ENCODE measurements at regions not wholly inside any gene's neighbourhood (a gene's known extent, or its start where the extent isn't known, plus 50 kb on each side); places are given as distances from the start of the nearest gene placed in this dataset.
A peak's percentile ranks its signal among the peaks of the same experiment; 100 is the strongest.
"Not testable (repeated sequence)": the region's sequence is repeated elsewhere in the genome, so short reads cannot be mapped to it uniquely, and the experiment has no call there.

GRCh38 chr2:137910641-137911040 lies 53.6 kb upstream of the HNMT start:
- Histone ChIP-seq H3F3A (ENCODE audit: insufficient read depth, low read depth) (no peaks in the 10 kb centered on the region), H3K4me1 (replicated peaks; ENCODE audit: insufficient read depth) (no peaks in the 10 kb centered on the region), H2AFZ (no peak overlapping the region), H3K36me3 (ENCODE audit: low read depth) (no peaks in the 10 kb centered on the region), H3K79me2 (ENCODE audit: low read depth) (no peaks in the 10 kb centered on the region), H3K9me3 (ENCODE audit: insufficient read depth, low read depth) (no peaks in the 10 kb centered on the region), H3K4me2 (no peak overlapping the region), H4K20me1 (ENCODE audit: insufficient read depth) (no peaks in the 10 kb centered on the region), H3K27me3 (ENCODE audit: insufficient read depth, low read depth) (no peaks in the 10 kb centered on the region), H3K4me3 (no peak overlapping the region), H3K27ac (no peak overlapping the region), H3K9me2 (ENCODE audit: insufficient read depth) (no peaks in the 10 kb centered on the region)
- no peak for TF ChIP-seq EZH2 (IDR thresholded peaks at IDR 0.05; ENCODE audit: low read depth)
- peak; percentile 81 for TF ChIP-seq CTCF (conservative IDR thresholded peaks at IDR 0.05)
- BruUV-seq (replicated peaks): no TSS peak
- CTCF ChIA-PET: interaction anchor here (0.6 to 0.7 kb wide), 2 partner anchors 25 to 876 kb away, joined by 3 to 6 read pairs; no protein-coding TSS in a partner anchor
- DNase-seq: no peak
- intact Hi-C loops (cut with micrococcal nuclease; ENCODE audit: unreplicated experiment): loop anchor here (1.0 kb wide), 4 partner anchors 180 to 919 kb away; no protein-coding TSS in a partner anchor
- POLR2A ChIA-PET (ENCODE audit: unreplicated experiment): interaction anchor here (0.6 kb wide), 1 partner anchor 18 kb away, joined by 5 read pairs; no protein-coding TSS in a partner anchor

GRCh38 chr2:137912371-137912770 lies 51.9 kb upstream of the HNMT start:
- POLR2A ChIA-PET (ENCODE audit: unreplicated experiment): no interaction called here
- Histone ChIP-seq H3K4me3 (no peak overlapping the region), H3K79me2 (ENCODE audit: low read depth) (no peaks in the 10 kb centered on the region), H2AFZ (no peak overlapping the region), H3K9me3 (ENCODE audit: insufficient read depth, low read depth) (no peaks in the 10 kb centered on the region), H3K36me3 (ENCODE audit: low read depth) (no peaks in the 10 kb centered on the region), H4K20me1 (ENCODE audit: insufficient read depth) (no peaks in the 10 kb centered on the region), H3K9me2 (ENCODE audit: insufficient read depth) (no peaks in the 10 kb centered on the region), H3K4me1 (replicated peaks; ENCODE audit: insufficient read depth) (no peaks in the 10 kb centered on the region), H3K27ac (no peak overlapping the region), H3K27me3 (ENCODE audit: insufficient read depth, low read depth) (no peaks in the 10 kb centered on the region), H3K4me2 (no peak overlapping the region), H3F3A (ENCODE audit: insufficient read depth, low read depth) (no peaks in the 10 kb centered on the region)
- no peak for TF ChIP-seq CTCF (conservative IDR thresholded peaks at IDR 0.05)
- TF ChIP-seq EZH2 (IDR thresholded peaks at IDR 0.05; ENCODE audit: low read depth): no peak
- BruUV-seq (replicated peaks): no TSS peak
- intact Hi-C loops (cut with micrococcal nuclease; ENCODE audit: unreplicated experiment): no loop called here
- CTCF ChIA-PET: interaction anchor here (1.9 kb wide), 1 partner anchor 178 kb away, joined by 6 read pairs; no protein-coding TSS in a partner anchor
- no peak for DNase-seq

- no peaks in the 10 kb centered on the region for H3K9me2 ChIP-seq (ENCODE audit: insufficient read depth)
- no peak overlapping the region for H3K4me3 ChIP-seq
- no peak overlapping the region for H2AFZ ChIP-seq
- ChIA-PET POLR2A (ENCODE audit: unreplicated experiment) (no interaction called here), CTCF (no interaction called here)
- no TSS peak for BruUV-seq (replicated peaks)
- no peaks in the 10 kb centered on the region for H3K27me3 ChIP-seq (ENCODE audit: insufficient read depth, low read depth)
- no peaks in the 10 kb centered on the region for H3K4me1 ChIP-seq (replicated peaks; ENCODE audit: insufficient read depth)
- H3K4me2 ChIP-seq: no peak overlapping the region
- H3K36me3 ChIP-seq (ENCODE audit: low read depth): no peaks in the 10 kb centered on the region
- H3F3A ChIP-seq (ENCODE audit: insufficient read depth, low read depth): no peaks in the 10 kb centered on the region
- H3K9me3 ChIP-seq (ENCODE audit: insufficient read depth, low read depth): no peaks in the 10 kb centered on the region
- H3K79me2 ChIP-seq (ENCODE audit: low read depth): no peaks in the 10 kb centered on the region
- DNase-seq: no peak
- TF ChIP-seq EZH2 (IDR thresholded peaks at IDR 0.05; ENCODE audit: low read depth) (no peak), CTCF (conservative IDR thresholded peaks at IDR 0.05) (no peak)
- H3K27ac ChIP-seq: no peak overlapping the region
- no peaks in the 10 kb centered on the region for H4K20me1 ChIP-seq (ENCODE audit: insufficient read depth)
- intact Hi-C loops (cut with micrococcal nuclease; ENCODE audit: unreplicated experiment): no loop called here
These were observed 51.1 kb upstream of the HNMT start for GRCh38 chr2:137913169-137913568.

- H3F3A ChIP-seq (ENCODE audit: insufficient read depth, low read depth); BruUV-seq (replicated peaks); H4K20me1 ChIP-seq (ENCODE audit: insufficient read depth); H3K27me3 ChIP-seq (ENCODE audit: insufficient read depth, low read depth); H3K9me3 ChIP-seq (ENCODE audit: insufficient read depth, low read depth); H3K4me2 ChIP-seq; DNase-seq; H3K4me3 ChIP-seq; POLR2A ChIA-PET (ENCODE audit: unreplicated experiment); H2AFZ ChIP-seq; H3K4me1 ChIP-seq (replicated peaks; ENCODE audit: insufficient read depth); H3K79me2 ChIP-seq (ENCODE audit: low read depth); CTCF ChIA-PET; H3K36me3 ChIP-seq (ENCODE audit: low read depth); H3K9me2 ChIP-seq (ENCODE audit: insufficient read depth); intact Hi-C loops (cut with micrococcal nuclease; ENCODE audit: unreplicated experiment); H3K27ac ChIP-seq: not testable (repeated sequence)
These were observed 50.6 kb upstream of the HNMT start for GRCh38 chr2:137913648-137914047.
